ENCODE measurements at regions not wholly inside any gene's neighbourhood (a gene's known extent, or its start where the extent isn't known, plus 50 kb on each side); places are given as distances from the start of the nearest gene placed in this dataset.

- TF ChIP-seq, protein P1, sequence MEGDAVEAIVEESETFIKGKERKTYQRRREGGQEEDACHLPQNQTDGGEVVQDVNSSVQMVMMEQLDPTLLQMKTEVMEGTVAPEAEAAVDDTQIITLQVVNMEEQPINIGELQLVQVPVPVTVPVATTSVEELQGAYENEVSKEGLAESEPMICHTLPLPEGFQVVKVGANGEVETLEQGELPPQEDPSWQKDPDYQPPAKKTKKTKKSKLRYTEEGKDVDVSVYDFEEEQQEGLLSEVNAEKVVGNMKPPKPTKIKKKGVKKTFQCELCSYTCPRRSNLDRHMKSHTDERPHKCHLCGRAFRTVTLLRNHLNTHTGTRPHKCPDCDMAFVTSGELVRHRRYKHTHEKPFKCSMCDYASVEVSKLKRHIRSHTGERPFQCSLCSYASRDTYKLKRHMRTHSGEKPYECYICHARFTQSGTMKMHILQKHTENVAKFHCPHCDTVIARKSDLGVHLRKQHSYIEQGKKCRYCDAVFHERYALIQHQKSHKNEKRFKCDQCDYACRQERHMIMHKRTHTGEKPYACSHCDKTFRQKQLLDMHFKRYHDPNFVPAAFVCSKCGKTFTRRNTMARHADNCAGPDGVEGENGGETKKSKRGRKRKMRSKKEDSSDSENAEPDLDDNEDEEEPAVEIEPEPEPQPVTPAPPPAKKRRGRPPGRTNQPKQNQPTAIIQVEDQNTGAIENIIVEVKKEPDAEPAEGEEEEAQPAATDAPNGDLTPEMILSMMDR (IDR thresholded peaks at IDR 0.05): no peak
- no peak for TF ChIP-seq POLR2A (IDR thresholded peaks at IDR 0.05)
Observed at GRCh38 chr9:84609779-84610178, 59.8 kb upstream of the NTRK2 start.

Measured in esophagus squamous epithelium (tissue), 4 donors.